ENCODE measurements at regions not wholly inside any gene's neighbourhood (a gene's known extent, or its start where the extent isn't known, plus 50 kb on each side); places are given as distances from the start of the nearest gene placed in this dataset.

- TF ChIP-seq POLR2A (IDR thresholded peaks at IDR 0.05) (no peak), CTCF (IDR thresholded peaks at IDR 0.05) (no peak)
- no peak overlapping the region for H3K4me3 ChIP-seq
- WGBS, 2 donors = 87 to 90% methylated on average over 5 to 7 of the region's 7 CpGs
- no peaks in the 10 kb centered on the region for H3K36me3 ChIP-seq (replicated peaks in 1 of 2; ENCODE audit: insufficient read depth in 1 of 2, low read depth in 2 of 2)
- H3K27ac ChIP-seq = no peak overlapping the region
- intact Hi-C loops (cut with DNase I) = no loop called here
- DNase-seq = no peak
- ATAC-seq = no peak
- H3K9me3 ChIP-seq = no peaks in the 10 kb centered on the region
- no peaks in the 10 kb centered on the region for H3K27me3 ChIP-seq
- no peaks in the 10 kb centered on the region for H3K4me1 ChIP-seq
These were observed 64.7 kb upstream of the GATA2 start for GRCh38 chr3:128557531-128558280.

GRCh38 chr3:128556907-128557306 is 63.9 kb upstream of the GATA2 start:
- 55 to 68% methylated on average over 12 of the region's 12 CpGs for WGBS, 2 donors
- Histone ChIP-seq H3K9me3 (no peaks in the 10 kb centered on the region), H3K27me3 (no peaks in the 10 kb centered on the region), H3K27ac (no peak overlapping the region), H3K4me1 (no peaks in the 10 kb centered on the region), H3K36me3 (replicated peaks in 1 of 2; ENCODE audit: insufficient read depth in 1 of 2, low read depth in 2 of 2) (no peaks in the 10 kb centered on the region), H3K4me3 (no peak overlapping the region)
- DNase-seq (no peak), ATAC-seq (no peak)
- TF ChIP-seq POLR2A (IDR thresholded peaks at IDR 0.05) (no peak), CTCF (IDR thresholded peaks at IDR 0.05) (no peak)
- intact Hi-C loops (cut with DNase I) = no loop called here

- intact Hi-C loops (cut with DNase I) = no loop called here
- DNase-seq = no peak
- H3K4me3 ChIP-seq = no peak overlapping the region
- H3K36me3 ChIP-seq (replicated peaks in 1 of 2; ENCODE audit: insufficient read depth in 1 of 2, low read depth in 2 of 2) = no peaks in the 10 kb centered on the region
- WGBS, 2 donors = 79 to 80% methylated on average over 9 to 10 of the region's 10 CpGs
- no peak overlapping the region for H3K27ac ChIP-seq
- ATAC-seq = no peak
- no peaks in the 10 kb centered on the region for H3K27me3 ChIP-seq
- TF ChIP-seq POLR2A (IDR thresholded peaks at IDR 0.05) (no peak), CTCF (IDR thresholded peaks at IDR 0.05) (no peak)
- no peaks in the 10 kb centered on the region for H3K4me1 ChIP-seq
- no peaks in the 10 kb centered on the region for H3K9me3 ChIP-seq
These were observed 63.4 kb upstream of the GATA2 start for GRCh38 chr3:128556384-128556783.

- DNase-seq (no peak), ATAC-seq (no peak)
- Histone ChIP-seq H3K4me1 (no peaks in the 10 kb centered on the region), H3K27ac (no peak overlapping the region), H3K36me3 (replicated peaks in 1 of 2; ENCODE audit: insufficient read depth in 1 of 2, low read depth in 2 of 2) (no peaks in the 10 kb centered on the region), H3K27me3 (no peaks in the 10 kb centered on the region), H3K4me3 (no peak overlapping the region), H3K9me3 (no peaks in the 10 kb centered on the region)
- 44% methylated on average over 13 of the region's 17 CpGs; no CpG with 5 or more reads in 1 of the 2 donors for WGBS, 2 donors
- TF ChIP-seq CTCF (IDR thresholded peaks at IDR 0.05) = no peak
- no peak for TF ChIP-seq POLR2A (IDR thresholded peaks at IDR 0.05)
- intact Hi-C loops (cut with DNase I) = no loop called here
These were observed 62.8 kb upstream of the GATA2 start for GRCh38 chr3:128555841-128556240.

Data from body of pancreas (tissue), 4 donors.